Dermis blood vessel endothelial cell (primary cell): ENCODE measurements at regions not wholly inside any gene's neighbourhood (a gene's known extent, or its start where the extent isn't known, plus 50 kb on each side); places are given as distances from the start of the nearest gene placed in this dataset.
"Not testable (repeated sequence)": the region's sequence is repeated elsewhere in the genome, so short reads cannot be mapped to it uniquely, and the experiment has no call there.

Experiments used
- DNase-seq: peaks from one replicate; pipeline ENCODE4 v3.0.0; 2010

GRCh38 chr3:35439663-35440062 lies 199.7 kb upstream of the ARPP21 start:
- no peak for DNase-seq

- DNase-seq: no peak
Measured at GRCh38 chr3:35440826-35441225, 198.5 kb upstream of the ARPP21 start.

DNA sequence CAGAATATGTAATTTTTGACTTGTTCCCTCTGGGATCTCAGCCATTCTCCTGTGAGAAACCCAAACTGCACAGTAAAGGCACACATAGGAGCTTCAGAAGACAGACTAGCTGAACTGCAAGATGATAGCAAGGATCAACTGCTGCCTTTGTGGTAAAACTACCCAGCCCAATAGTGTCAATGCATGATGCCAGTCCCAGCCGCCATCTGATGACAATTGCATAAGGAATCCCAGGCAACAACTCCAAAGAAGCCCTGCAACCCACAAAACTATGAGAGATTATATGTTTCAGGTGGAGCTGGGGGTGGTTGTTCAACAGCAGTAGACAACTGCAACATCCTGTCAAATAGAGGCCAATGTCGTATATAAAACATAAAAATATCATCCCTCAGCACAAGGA lies 192.4 kb upstream of the ARPP21 start:
- no peak for DNase-seq

- DNase-seq: no peak
Measured at GRCh38 chr3:35448121-35448520, 191.2 kb upstream of the ARPP21 start.

DNA sequence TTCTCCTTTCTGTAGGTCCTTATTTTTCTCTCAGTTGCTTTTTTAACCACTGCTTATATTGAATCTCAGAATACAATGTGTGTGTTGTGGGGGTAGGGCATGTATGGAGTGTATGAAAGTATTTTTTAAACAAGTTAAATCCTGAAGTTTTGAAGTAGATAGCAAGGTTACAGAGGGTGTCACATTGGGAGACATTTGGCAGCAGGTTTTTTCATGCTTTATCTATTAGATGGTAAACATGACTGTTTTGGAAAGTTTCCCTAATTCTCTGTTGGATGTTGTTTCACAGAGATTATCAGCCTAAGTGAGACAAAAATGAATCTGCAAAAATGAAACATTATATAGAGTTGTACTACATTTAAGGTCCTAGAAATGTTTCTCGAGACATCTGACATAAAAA lies 190.6 kb upstream of the ARPP21 start:
- DNase-seq: no peak

GRCh38 chr3:35454819-35455218 lies 184.5 kb upstream of the ARPP21 start:
- DNase-seq: not testable (repeated sequence)

GRCh38 chr3:35473956-35474355 lies 165.4 kb upstream of the ARPP21 start:
- no peak for DNase-seq

GRCh38 chr3:35482566-35482965 lies 156.8 kb upstream of the ARPP21 start:
- not testable (repeated sequence) for DNase-seq

- no peak for DNase-seq
Measured at GRCh38 chr3:35483131-35483530, 156.2 kb upstream of the ARPP21 start.

- DNase-seq: no peak
Measured at GRCh38 chr3:35484929-35485530, 154.3 kb upstream of the ARPP21 start.

GRCh38 chr3:35486295-35486694 lies 153.0 kb upstream of the ARPP21 start:
- DNase-seq: no peak

- DNase-seq: no peak
Measured at GRCh38 chr3:35487376-35487775, 151.9 kb upstream of the ARPP21 start.

DNA sequence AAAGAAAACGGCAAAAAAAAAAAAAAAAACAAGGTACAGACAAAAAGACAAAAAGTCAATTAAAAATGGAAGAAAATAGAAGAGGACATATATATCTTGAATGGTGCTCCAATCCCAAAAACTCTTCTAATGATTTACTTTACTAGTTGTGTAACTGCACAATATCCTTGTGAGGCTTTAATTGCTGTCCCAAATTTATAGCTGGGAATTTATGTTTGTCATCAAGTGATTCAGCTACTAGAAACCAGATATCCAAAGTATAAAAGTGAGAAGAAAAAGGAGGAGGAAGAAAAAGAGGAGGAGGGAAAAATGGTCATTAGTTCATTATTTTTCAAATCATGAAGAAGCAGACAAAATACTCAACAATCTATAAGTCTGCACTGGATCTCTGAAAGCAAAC lies 150.8 kb upstream of the ARPP21 start:
- DNase-seq: no peak

GRCh38 chr3:35492841-35493240 lies 146.5 kb upstream of the ARPP21 start:
- no peak for DNase-seq

- no peak for DNase-seq
Measured at GRCh38 chr3:35498506-35499210, 140.7 kb upstream of the ARPP21 start.

DNA sequence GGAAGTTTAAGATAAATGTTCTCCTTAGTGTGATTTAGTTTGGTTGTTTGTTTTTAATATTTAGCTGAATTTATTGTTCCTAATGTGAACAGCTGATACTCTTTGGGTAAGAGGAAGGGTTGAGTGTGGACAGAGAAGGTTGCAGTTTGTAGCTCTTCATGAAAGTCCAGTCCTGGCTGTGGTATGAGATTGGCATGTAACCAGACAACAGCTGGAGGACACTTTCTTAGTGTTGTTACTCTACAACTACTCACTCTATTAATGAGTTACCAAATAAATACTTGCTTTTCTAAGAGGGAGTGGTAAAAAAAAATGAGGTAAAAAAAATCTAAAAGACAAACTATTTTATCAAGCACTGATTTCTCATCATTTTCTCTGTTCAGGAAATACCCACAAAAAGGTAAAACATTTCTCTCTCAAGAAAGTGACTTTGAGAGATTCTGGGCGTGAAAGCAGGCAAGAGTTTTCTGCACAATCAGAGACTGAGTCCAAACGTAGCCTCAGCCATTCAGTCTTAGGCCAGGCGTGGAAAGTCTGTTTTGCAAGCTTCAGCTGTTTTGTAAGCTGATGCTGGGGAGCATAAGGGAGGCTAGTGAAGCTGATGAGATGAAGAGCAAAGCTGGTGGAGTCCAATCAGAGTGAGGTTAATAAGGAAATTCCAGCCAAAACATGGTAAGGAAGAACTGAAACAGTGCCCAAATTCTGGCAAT lies 138.5 kb upstream of the ARPP21 start:
- no peak for DNase-seq

DNA sequence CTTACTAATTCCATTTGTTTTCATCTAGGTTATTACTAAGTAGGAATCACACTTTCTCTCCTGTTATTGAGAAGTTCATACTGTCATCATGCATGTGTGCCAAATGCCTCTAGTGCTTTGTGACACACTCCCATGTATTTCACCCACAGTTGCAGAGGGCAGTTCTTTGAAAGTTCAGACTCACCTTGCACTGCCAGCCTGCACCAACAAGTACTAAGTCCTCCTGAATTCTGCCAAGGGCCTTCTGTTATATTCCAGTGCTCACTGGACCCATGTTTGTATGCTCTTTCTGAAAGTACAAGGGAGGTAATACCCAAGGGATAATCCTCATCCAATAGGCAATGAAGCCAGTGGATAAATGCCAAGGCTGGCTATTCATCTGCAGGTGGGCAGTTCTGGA lies 136.6 kb upstream of the ARPP21 start:
- DNase-seq: no peak

GRCh38 chr3:35505181-35505580 lies 134.1 kb upstream of the ARPP21 start:
- no peak for DNase-seq

- DNase-seq: no peak
Measured at GRCh38 chr3:35505772-35506171, 133.6 kb upstream of the ARPP21 start.

- no peak for DNase-seq
Measured at GRCh38 chr3:35519936-35520335, 119.4 kb upstream of the ARPP21 start.

GRCh38 chr3:35521196-35521595 lies 118.1 kb upstream of the ARPP21 start:
- no peak for DNase-seq

- no peak for DNase-seq
Measured at GRCh38 chr3:35522450-35522849, 116.9 kb upstream of the ARPP21 start.

DNA sequence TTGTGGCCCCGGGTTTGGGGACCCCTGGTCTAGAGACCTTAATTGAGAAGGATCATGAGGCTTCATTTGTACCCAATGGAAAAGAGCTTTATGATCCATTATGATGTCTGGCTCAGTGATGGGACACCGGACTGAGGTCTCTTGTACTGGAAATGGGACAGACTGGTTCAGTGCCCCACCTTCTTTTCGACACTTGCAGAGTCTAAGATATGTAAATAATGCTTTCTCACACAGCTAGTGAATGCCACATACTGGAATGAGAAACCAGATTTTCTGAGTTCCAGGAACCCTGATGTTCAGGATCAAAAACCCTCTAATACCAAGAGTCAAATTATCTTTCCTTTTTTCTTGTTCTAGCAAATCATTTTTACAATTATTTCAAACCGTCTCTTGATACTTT lies 116.3 kb upstream of the ARPP21 start:
- DNase-seq: no peak

GRCh38 chr3:35523838-35524237 lies 115.5 kb upstream of the ARPP21 start:
- DNase-seq: peak; percentile 41
